ENCODE measurements at regions not wholly inside any gene's neighbourhood (a gene's known extent, or its start where the extent isn't known, plus 50 kb on each side); places are given as distances from the start of the nearest gene placed in this dataset.

GRCh38 chr3:161987933-161988332, 491.3 kb downstream of the OTOL1 start:
- intact Hi-C loops (cut with micrococcal nuclease) = no loop called here
- Mint-ChIP-seq H3K27me3 (ENCODE audit: insufficient read depth) (no peaks in the 10 kb centered on the region), H3K9me3 (no peaks in the 10 kb centered on the region), H3K4me1 (ENCODE audit: low read depth) (no peaks in the 10 kb centered on the region), H3K36me3 (ENCODE audit: low read depth) (no peaks in the 10 kb centered on the region), H3K27ac (no peak overlapping the region), H3K4me3 (no peak overlapping the region)
- no peak for DNase-seq (ENCODE audit: low spot score)

GRCh38 chr3:161989012-161989411, 492.4 kb downstream of the OTOL1 start:
- Mint-ChIP-seq H3K36me3 (ENCODE audit: low read depth) (no peaks in the 10 kb centered on the region), H3K27ac (no peak overlapping the region), H3K4me1 (ENCODE audit: low read depth) (no peaks in the 10 kb centered on the region), H3K9me3 (no peaks in the 10 kb centered on the region), H3K4me3 (no peak overlapping the region), H3K27me3 (ENCODE audit: insufficient read depth) (no peaks in the 10 kb centered on the region)
- intact Hi-C loops (cut with micrococcal nuclease) = no loop called here
- DNase-seq (ENCODE audit: low spot score) = no peak

- Mint-ChIP-seq H3K4me1 (ENCODE audit: low read depth) (no peaks in the 10 kb centered on the region), H3K27ac (no peak overlapping the region), H3K4me3 (no peak overlapping the region), H3K27me3 (ENCODE audit: insufficient read depth) (no peaks in the 10 kb centered on the region), H3K36me3 (ENCODE audit: low read depth) (no peaks in the 10 kb centered on the region), H3K9me3 (no peaks in the 10 kb centered on the region)
- DNase-seq (ENCODE audit: low spot score) = no peak
- intact Hi-C loops (cut with micrococcal nuclease) = no loop called here
Observed at GRCh38 chr3:161990036-161990435, 493.4 kb downstream of the OTOL1 start.

GRCh38 chr3:161991901-161992540, 495.4 kb downstream of the OTOL1 start:
- intact Hi-C loops (cut with micrococcal nuclease) = no loop called here
- H3K27ac Mint-ChIP-seq = no peak overlapping the region
- H3K4me3 Mint-ChIP-seq = no peak overlapping the region
- no peaks in the 10 kb centered on the region for H3K4me1 Mint-ChIP-seq (ENCODE audit: low read depth)
- DNase-seq (ENCODE audit: low spot score) = no peak
- H3K36me3 Mint-ChIP-seq (ENCODE audit: low read depth) = no peaks in the 10 kb centered on the region
- H3K27me3 Mint-ChIP-seq (ENCODE audit: insufficient read depth) = no peaks in the 10 kb centered on the region
- H3K9me3 Mint-ChIP-seq = no peaks in the 10 kb centered on the region

GRCh38 chr3:161999846-162000245, 503.2 kb downstream of the OTOL1 start:
- intact Hi-C loops (cut with micrococcal nuclease) = no loop called here
- H3K4me1 Mint-ChIP-seq (ENCODE audit: low read depth) = no peaks in the 10 kb centered on the region
- DNase-seq (ENCODE audit: low spot score) = no peak
- H3K9me3 Mint-ChIP-seq = peaks cover 14% of the 10 kb centered on the region
- H3K36me3 Mint-ChIP-seq (ENCODE audit: low read depth) = no peaks in the 10 kb centered on the region
- no peak overlapping the region for H3K4me3 Mint-ChIP-seq
- no peak overlapping the region for H3K27ac Mint-ChIP-seq
- no peaks in the 10 kb centered on the region for H3K27me3 Mint-ChIP-seq (ENCODE audit: insufficient read depth)

GRCh38 chr3:162007722-162008121, 511.1 kb downstream of the OTOL1 start:
- no peak overlapping the region for H3K27ac Mint-ChIP-seq
- no peak for DNase-seq (ENCODE audit: low spot score)
- no peaks in the 10 kb centered on the region for H3K4me1 Mint-ChIP-seq (ENCODE audit: low read depth)
- H3K4me3 Mint-ChIP-seq = no peak overlapping the region
- no peaks in the 10 kb centered on the region for H3K9me3 Mint-ChIP-seq
- intact Hi-C loops (cut with micrococcal nuclease) = no loop called here
- H3K36me3 Mint-ChIP-seq (ENCODE audit: low read depth) = no peaks in the 10 kb centered on the region
- H3K27me3 Mint-ChIP-seq (ENCODE audit: insufficient read depth) = no peaks in the 10 kb centered on the region

GRCh38 chr3:162012633-162013032, 516.0 kb downstream of the OTOL1 start:
- Mint-ChIP-seq H3K4me3 (no peak overlapping the region), H3K4me1 (ENCODE audit: low read depth) (no peaks in the 10 kb centered on the region), H3K27ac (no peak overlapping the region), H3K36me3 (ENCODE audit: low read depth) (no peaks in the 10 kb centered on the region), H3K9me3 (no peaks in the 10 kb centered on the region), H3K27me3 (ENCODE audit: insufficient read depth) (no peaks in the 10 kb centered on the region)
- intact Hi-C loops (cut with micrococcal nuclease) = no loop called here
- DNase-seq (ENCODE audit: low spot score) = no peak

GRCh38 chr3:162014284-162014683, 517.7 kb downstream of the OTOL1 start:
- Mint-ChIP-seq H3K4me3 (no peak overlapping the region), H3K4me1 (ENCODE audit: low read depth) (no peaks in the 10 kb centered on the region), H3K36me3 (ENCODE audit: low read depth) (no peaks in the 10 kb centered on the region), H3K27me3 (ENCODE audit: insufficient read depth) (no peaks in the 10 kb centered on the region), H3K27ac (no peak overlapping the region), H3K9me3 (no peaks in the 10 kb centered on the region)
- no peak for DNase-seq (ENCODE audit: low spot score)
- intact Hi-C loops (cut with micrococcal nuclease) = no loop called here

GRCh38 chr3:162015856-162016255, 519.2 kb downstream of the OTOL1 start:
- DNase-seq (ENCODE audit: low spot score) = no peak
- intact Hi-C loops (cut with micrococcal nuclease) = no loop called here
- H3K4me3 Mint-ChIP-seq = no peak overlapping the region
- H3K9me3 Mint-ChIP-seq = no peaks in the 10 kb centered on the region
- H3K4me1 Mint-ChIP-seq (ENCODE audit: low read depth) = no peaks in the 10 kb centered on the region
- no peaks in the 10 kb centered on the region for H3K27me3 Mint-ChIP-seq (ENCODE audit: insufficient read depth)
- H3K36me3 Mint-ChIP-seq (ENCODE audit: low read depth) = no peaks in the 10 kb centered on the region
- H3K27ac Mint-ChIP-seq = no peak overlapping the region

GRCh38 chr3:162019817-162020216, 523.2 kb downstream of the OTOL1 start:
- Mint-ChIP-seq H3K27me3 (ENCODE audit: insufficient read depth) (no peaks in the 10 kb centered on the region), H3K4me1 (ENCODE audit: low read depth) (no peaks in the 10 kb centered on the region), H3K36me3 (ENCODE audit: low read depth) (no peaks in the 10 kb centered on the region), H3K27ac (no peak overlapping the region), H3K4me3 (no peak overlapping the region), H3K9me3 (no peaks in the 10 kb centered on the region)
- no peak for DNase-seq (ENCODE audit: low spot score)
- intact Hi-C loops (cut with micrococcal nuclease) = no loop called here

- no peaks in the 10 kb centered on the region for H3K4me1 Mint-ChIP-seq (ENCODE audit: low read depth)
- DNase-seq (ENCODE audit: low spot score) = no peak
- H3K27ac Mint-ChIP-seq = no peak overlapping the region
- H3K27me3 Mint-ChIP-seq (ENCODE audit: insufficient read depth) = no peaks in the 10 kb centered on the region
- H3K9me3 Mint-ChIP-seq = no peaks in the 10 kb centered on the region
- H3K36me3 Mint-ChIP-seq (ENCODE audit: low read depth) = no peaks in the 10 kb centered on the region
- H3K4me3 Mint-ChIP-seq = no peak overlapping the region
- intact Hi-C loops (cut with micrococcal nuclease) = no loop called here
Observed at GRCh38 chr3:162021206-162021605, 524.6 kb downstream of the OTOL1 start.

GRCh38 chr3:162022911-162023310, 526.3 kb downstream of the OTOL1 start:
- H3K4me1 Mint-ChIP-seq (ENCODE audit: low read depth) = no peaks in the 10 kb centered on the region
- no peak overlapping the region for H3K4me3 Mint-ChIP-seq
- H3K9me3 Mint-ChIP-seq = no peaks in the 10 kb centered on the region
- intact Hi-C loops (cut with micrococcal nuclease) = no loop called here
- DNase-seq (ENCODE audit: low spot score) = no peak
- H3K36me3 Mint-ChIP-seq (ENCODE audit: low read depth) = no peaks in the 10 kb centered on the region
- no peak overlapping the region for H3K27ac Mint-ChIP-seq
- no peaks in the 10 kb centered on the region for H3K27me3 Mint-ChIP-seq (ENCODE audit: insufficient read depth)

- Mint-ChIP-seq H3K9me3 (peaks cover 12% of the 10 kb centered on the region), H3K36me3 (ENCODE audit: low read depth) (no peaks in the 10 kb centered on the region), H3K4me3 (no peak overlapping the region), H3K4me1 (ENCODE audit: low read depth) (no peaks in the 10 kb centered on the region), H3K27ac (no peak overlapping the region), H3K27me3 (ENCODE audit: insufficient read depth) (no peaks in the 10 kb centered on the region)
- intact Hi-C loops (cut with micrococcal nuclease) = no loop called here
- DNase-seq (ENCODE audit: low spot score) = no peak
Observed at GRCh38 chr3:162029736-162030135, 533.1 kb downstream of the OTOL1 start.

- no peak for DNase-seq (ENCODE audit: low spot score)
- H3K27ac Mint-ChIP-seq = no peak overlapping the region
- intact Hi-C loops (cut with micrococcal nuclease) = no loop called here
- no peaks in the 10 kb centered on the region for H3K4me1 Mint-ChIP-seq (ENCODE audit: low read depth)
- no peak overlapping the region for H3K4me3 Mint-ChIP-seq
- no peaks in the 10 kb centered on the region for H3K27me3 Mint-ChIP-seq (ENCODE audit: insufficient read depth)
- H3K9me3 Mint-ChIP-seq = peaks cover 12% of the 10 kb centered on the region
- H3K36me3 Mint-ChIP-seq (ENCODE audit: low read depth) = no peaks in the 10 kb centered on the region
Observed at GRCh38 chr3:162034368-162034767, 537.8 kb downstream of the OTOL1 start.

All from activated T-helper 1 cell treated with anti-CD3 and anti-CD28 coated beads, Interleukin-12 subunit alpha, Interleukin-12 subunit beta, Interleukin-2, Interleukin-4 antibody, amounts not matched to agents 30 ng/mL and 10 ng/mL and 1 ng/mL, durations not matched to agents 14 hours and 24 hours and 36 hours (primary cell).